ENCODE measurements at regions not wholly inside any gene's neighbourhood (a gene's known extent, or its start where the extent isn't known, plus 50 kb on each side); places are given as distances from the start of the nearest gene placed in this dataset.

- H3K27ac Mint-ChIP-seq = no peak overlapping the region
- H3K4me3 Mint-ChIP-seq (ENCODE audit: low read depth) = no peak overlapping the region
- intact Hi-C loops (cut with micrococcal nuclease) = loop anchor here (2.0 kb wide), 1 partner anchor 321 kb away; no protein-coding TSS in a partner anchor
- no peak for DNase-seq (ENCODE audit: low spot score)
- no peaks in the 10 kb centered on the region for H3K36me3 Mint-ChIP-seq (ENCODE audit: low read depth)
- no peaks in the 10 kb centered on the region for H3K9me3 Mint-ChIP-seq
- no peaks in the 10 kb centered on the region for H3K27me3 Mint-ChIP-seq (ENCODE audit: low read depth)
- H3K4me1 Mint-ChIP-seq (ENCODE audit: low read depth) = no peaks in the 10 kb centered on the region
Measured at GRCh38 chr10:80697926-80698325, 160.2 kb downstream of the SH2D4B start.

- intact Hi-C loops (cut with micrococcal nuclease) = loop anchor here (1.0 to 2.0 kb wide), 2 partner anchors 225 to 319 kb away; no protein-coding TSS in a partner anchor
- Mint-ChIP-seq H3K27ac (no peak overlapping the region), H3K4me3 (ENCODE audit: low read depth) (no peak overlapping the region), H3K9me3 (no peaks in the 10 kb centered on the region), H3K27me3 (ENCODE audit: low read depth) (no peaks in the 10 kb centered on the region), H3K36me3 (ENCODE audit: low read depth) (no peaks in the 10 kb centered on the region), H3K4me1 (ENCODE audit: low read depth) (no peaks in the 10 kb centered on the region)
- peak; percentile 55 for DNase-seq (ENCODE audit: low spot score)
Measured at GRCh38 chr10:80699602-80700039, 161.9 kb downstream of the SH2D4B start.

- H3K27me3 Mint-ChIP-seq (ENCODE audit: low read depth) = no peaks in the 10 kb centered on the region
- H3K36me3 Mint-ChIP-seq (ENCODE audit: low read depth) = no peaks in the 10 kb centered on the region
- H3K9me3 Mint-ChIP-seq = no peaks in the 10 kb centered on the region
- no peak overlapping the region for H3K4me3 Mint-ChIP-seq (ENCODE audit: low read depth)
- no peaks in the 10 kb centered on the region for H3K4me1 Mint-ChIP-seq (ENCODE audit: low read depth)
- no peak for DNase-seq (ENCODE audit: low spot score)
- intact Hi-C loops (cut with micrococcal nuclease) = loop anchor here (1.0 kb wide), 1 partner anchor 224 kb away; no protein-coding TSS in a partner anchor
- H3K27ac Mint-ChIP-seq = no peak overlapping the region
Measured at GRCh38 chr10:80700252-80700651, 162.6 kb downstream of the SH2D4B start.

- Mint-ChIP-seq H3K9me3 (no peaks in the 10 kb centered on the region), H3K36me3 (ENCODE audit: low read depth) (no peaks in the 10 kb centered on the region), H3K4me3 (ENCODE audit: low read depth) (no peak overlapping the region), H3K4me1 (ENCODE audit: low read depth) (no peaks in the 10 kb centered on the region), H3K27ac (no peak overlapping the region), H3K27me3 (ENCODE audit: low read depth) (no peaks in the 10 kb centered on the region)
- intact Hi-C loops (cut with micrococcal nuclease) = loop anchor here (1.0 kb wide), 1 partner anchor 223 kb away; no protein-coding TSS in a partner anchor
- no peak for DNase-seq (ENCODE audit: low spot score)
Measured at GRCh38 chr10:80700760-80701444, 163.2 kb downstream of the SH2D4B start.

- Mint-ChIP-seq H3K9me3 (no peaks in the 10 kb centered on the region), H3K27ac (no peak overlapping the region)
Measured at GRCh38 chr10:80701706-80702105, 164.0 kb downstream of the SH2D4B start.

GRCh38 chr10:80702143-80702542 is 164.4 kb downstream of the SH2D4B start:
- Mint-ChIP-seq H3K27ac (no peak overlapping the region), H3K27me3 (ENCODE audit: low read depth) (no peaks in the 10 kb centered on the region), H3K9me3 (no peaks in the 10 kb centered on the region), H3K36me3 (ENCODE audit: low read depth) (no peaks in the 10 kb centered on the region), H3K4me3 (ENCODE audit: low read depth) (no peak overlapping the region), H3K4me1 (ENCODE audit: low read depth) (no peaks in the 10 kb centered on the region)
- intact Hi-C loops (cut with micrococcal nuclease) = no loop called here
- DNase-seq (ENCODE audit: low spot score) = no peak

More at GRCh38 chr10:80701706-80702105, 164.0 kb downstream of the SH2D4B start:
- Mint-ChIP-seq H3K36me3 (ENCODE audit: low read depth) (no peaks in the 10 kb centered on the region), H3K4me3 (ENCODE audit: low read depth) (no peak overlapping the region), H3K27me3 (ENCODE audit: low read depth) (no peaks in the 10 kb centered on the region), H3K4me1 (ENCODE audit: low read depth) (no peaks in the 10 kb centered on the region)
- intact Hi-C loops (cut with micrococcal nuclease) = no loop called here
- DNase-seq (ENCODE audit: low spot score) = no peak

- H3K9me3 Mint-ChIP-seq = no peaks in the 10 kb centered on the region
- H3K4me1 Mint-ChIP-seq (ENCODE audit: low read depth) = no peaks in the 10 kb centered on the region
- no peak for DNase-seq (ENCODE audit: low spot score)
- H3K27ac Mint-ChIP-seq = no peak overlapping the region
- no peaks in the 10 kb centered on the region for H3K27me3 Mint-ChIP-seq (ENCODE audit: low read depth)
- H3K36me3 Mint-ChIP-seq (ENCODE audit: low read depth) = no peaks in the 10 kb centered on the region
- intact Hi-C loops (cut with micrococcal nuclease) = no loop called here
- no peak overlapping the region for H3K4me3 Mint-ChIP-seq (ENCODE audit: low read depth)
Measured at GRCh38 chr10:80705899-80706298, 168.2 kb downstream of the SH2D4B start.

- Mint-ChIP-seq H3K4me1 (ENCODE audit: low read depth) (no peaks in the 10 kb centered on the region), H3K36me3 (ENCODE audit: low read depth) (no peaks in the 10 kb centered on the region), H3K27me3 (ENCODE audit: low read depth) (peaks cover 5% of the 10 kb centered on the region), H3K9me3 (no peaks in the 10 kb centered on the region), H3K4me3 (ENCODE audit: low read depth) (no peak overlapping the region), H3K27ac (no peak overlapping the region)
- intact Hi-C loops (cut with micrococcal nuclease) = no loop called here
- no peak for DNase-seq (ENCODE audit: low spot score)
Measured at GRCh38 chr10:80708185-80708584, 170.5 kb downstream of the SH2D4B start.

GRCh38 chr10:80708808-80709207 is 171.1 kb downstream of the SH2D4B start:
- H3K27ac Mint-ChIP-seq = no peak overlapping the region
- no peak overlapping the region for H3K4me3 Mint-ChIP-seq (ENCODE audit: low read depth)
- H3K36me3 Mint-ChIP-seq (ENCODE audit: low read depth) = no peaks in the 10 kb centered on the region
- no peak for DNase-seq (ENCODE audit: low spot score)
- no peaks in the 10 kb centered on the region for H3K9me3 Mint-ChIP-seq
- H3K27me3 Mint-ChIP-seq (ENCODE audit: low read depth) = peaks cover 5% of the 10 kb centered on the region
- H3K4me1 Mint-ChIP-seq (ENCODE audit: low read depth) = no peaks in the 10 kb centered on the region
- intact Hi-C loops (cut with micrococcal nuclease) = no loop called here

GRCh38 chr10:80709866-80710265 is 172.2 kb downstream of the SH2D4B start:
- Mint-ChIP-seq H3K27me3 (ENCODE audit: low read depth) (peaks cover 5% of the 10 kb centered on the region), H3K4me3 (ENCODE audit: low read depth) (no peak overlapping the region), H3K4me1 (ENCODE audit: low read depth) (no peaks in the 10 kb centered on the region), H3K36me3 (ENCODE audit: low read depth) (no peaks in the 10 kb centered on the region), H3K9me3 (no peaks in the 10 kb centered on the region), H3K27ac (no peak overlapping the region)
- DNase-seq (ENCODE audit: low spot score) = no peak
- intact Hi-C loops (cut with micrococcal nuclease) = no loop called here

GRCh38 chr10:80713398-80713928 is 175.8 kb downstream of the SH2D4B start:
- Mint-ChIP-seq H3K4me3 (ENCODE audit: low read depth) (no peak overlapping the region), H3K4me1 (ENCODE audit: low read depth) (no peaks in the 10 kb centered on the region), H3K27ac (no peak overlapping the region), H3K27me3 (ENCODE audit: low read depth) (peaks cover 5% of the 10 kb centered on the region), H3K36me3 (ENCODE audit: low read depth) (no peaks in the 10 kb centered on the region), H3K9me3 (no peaks in the 10 kb centered on the region)
- DNase-seq (ENCODE audit: low spot score) = no peak
- intact Hi-C loops (cut with micrococcal nuclease) = no loop called here

GRCh38 chr10:80714566-80714965 is 176.9 kb downstream of the SH2D4B start:
- Mint-ChIP-seq H3K4me3 (ENCODE audit: low read depth) (no peak overlapping the region), H3K36me3 (ENCODE audit: low read depth) (no peaks in the 10 kb centered on the region), H3K27ac (no peak overlapping the region), H3K4me1 (ENCODE audit: low read depth) (no peaks in the 10 kb centered on the region), H3K9me3 (no peaks in the 10 kb centered on the region), H3K27me3 (ENCODE audit: low read depth) (peaks cover 5% of the 10 kb centered on the region)
- intact Hi-C loops (cut with micrococcal nuclease) = no loop called here
- no peak for DNase-seq (ENCODE audit: low spot score)

- H3K27ac Mint-ChIP-seq = no peak overlapping the region
- H3K9me3 Mint-ChIP-seq = no peaks in the 10 kb centered on the region
- intact Hi-C loops (cut with micrococcal nuclease) = no loop called here
- no peaks in the 10 kb centered on the region for H3K4me1 Mint-ChIP-seq (ENCODE audit: low read depth)
- H3K4me3 Mint-ChIP-seq (ENCODE audit: low read depth) = no peak overlapping the region
- H3K27me3 Mint-ChIP-seq (ENCODE audit: low read depth) = no peaks in the 10 kb centered on the region
- no peak for DNase-seq (ENCODE audit: low spot score)
- H3K36me3 Mint-ChIP-seq (ENCODE audit: low read depth) = no peaks in the 10 kb centered on the region
Measured at GRCh38 chr10:80718024-80718423, 180.3 kb downstream of the SH2D4B start.

Measured in activated T-helper 2 cell treated with anti-CD3 and anti-CD28 coated beads, Interferon-gamma antibody, Interleukin-2, Interleukin-4, amounts not matched to agents 10 μg/mL and 5 μg/mL and 100 μg/mL, durations not matched to agents 14 hours and 24 hours and 36 hours (primary cell).